ENCODE measurements at regions not wholly inside any gene's neighbourhood (a gene's known extent, or its start where the extent isn't known, plus 50 kb on each side); places are given as distances from the start of the nearest gene placed in this dataset.

DNA sequence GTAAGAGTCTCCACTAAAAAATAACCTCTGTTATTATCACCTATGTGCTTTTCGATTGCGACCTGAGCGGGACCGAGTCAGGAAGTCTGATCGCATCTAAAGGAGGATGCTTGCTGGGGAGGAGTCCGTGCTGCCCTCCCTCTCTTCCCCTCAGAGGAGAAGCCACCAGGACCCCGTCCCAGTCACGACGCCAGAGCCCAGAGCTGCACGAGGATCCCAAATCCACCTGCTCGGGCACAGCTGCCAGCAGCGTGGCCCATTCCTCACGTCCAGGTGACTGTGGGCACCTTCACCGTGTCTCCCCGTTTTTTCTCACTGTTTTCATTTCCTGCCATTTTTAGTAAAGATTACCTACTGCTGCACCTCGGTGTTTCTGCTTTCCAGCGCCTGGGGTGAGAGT is 390.3 kb downstream of the BRD1 start:
- no peak for DNase-seq (ENCODE audit: low spot score)

DNA sequence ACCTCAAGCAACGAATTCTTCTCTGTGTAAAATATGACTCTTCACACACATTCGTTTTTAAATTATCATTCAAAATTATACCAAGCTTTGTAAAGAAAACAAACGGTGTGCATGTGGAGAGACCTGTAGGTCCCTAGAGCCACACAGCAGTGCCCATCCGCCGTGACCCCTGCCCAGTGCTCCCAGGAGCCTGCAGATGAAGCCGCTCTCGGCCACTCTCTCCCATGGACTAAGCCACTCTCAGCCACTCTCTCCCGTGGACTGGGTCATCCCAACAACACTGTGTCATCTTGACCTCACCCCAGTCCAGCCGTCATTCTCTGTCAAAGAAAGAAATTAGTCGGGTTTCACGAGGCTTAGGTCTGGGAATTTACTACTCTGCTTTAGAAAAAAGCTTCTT is 391.6 kb downstream of the BRD1 start:
- DNase-seq (ENCODE audit: low spot score) = no peak

DNA sequence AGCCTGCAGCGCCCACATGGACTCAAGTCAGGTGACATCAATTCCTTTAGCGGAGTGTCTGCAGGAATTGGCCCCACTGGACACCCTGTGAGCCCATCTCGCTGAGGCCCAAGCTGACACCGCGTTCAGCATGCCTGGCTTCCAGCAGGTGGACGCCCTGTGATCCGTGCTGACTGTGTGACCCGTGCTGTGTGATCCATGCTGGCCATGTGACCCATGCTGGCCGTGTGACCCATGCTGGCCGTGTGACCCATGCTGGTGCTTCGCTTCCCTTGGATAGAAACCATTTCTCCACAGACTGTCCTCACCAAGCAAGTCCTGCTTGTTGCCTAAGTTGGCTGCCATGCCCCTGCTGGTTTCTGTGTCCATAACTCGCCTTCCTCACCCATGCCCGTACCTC is 392.1 kb downstream of the BRD1 start:
- DNase-seq (ENCODE audit: low spot score) = no peak

DNA sequence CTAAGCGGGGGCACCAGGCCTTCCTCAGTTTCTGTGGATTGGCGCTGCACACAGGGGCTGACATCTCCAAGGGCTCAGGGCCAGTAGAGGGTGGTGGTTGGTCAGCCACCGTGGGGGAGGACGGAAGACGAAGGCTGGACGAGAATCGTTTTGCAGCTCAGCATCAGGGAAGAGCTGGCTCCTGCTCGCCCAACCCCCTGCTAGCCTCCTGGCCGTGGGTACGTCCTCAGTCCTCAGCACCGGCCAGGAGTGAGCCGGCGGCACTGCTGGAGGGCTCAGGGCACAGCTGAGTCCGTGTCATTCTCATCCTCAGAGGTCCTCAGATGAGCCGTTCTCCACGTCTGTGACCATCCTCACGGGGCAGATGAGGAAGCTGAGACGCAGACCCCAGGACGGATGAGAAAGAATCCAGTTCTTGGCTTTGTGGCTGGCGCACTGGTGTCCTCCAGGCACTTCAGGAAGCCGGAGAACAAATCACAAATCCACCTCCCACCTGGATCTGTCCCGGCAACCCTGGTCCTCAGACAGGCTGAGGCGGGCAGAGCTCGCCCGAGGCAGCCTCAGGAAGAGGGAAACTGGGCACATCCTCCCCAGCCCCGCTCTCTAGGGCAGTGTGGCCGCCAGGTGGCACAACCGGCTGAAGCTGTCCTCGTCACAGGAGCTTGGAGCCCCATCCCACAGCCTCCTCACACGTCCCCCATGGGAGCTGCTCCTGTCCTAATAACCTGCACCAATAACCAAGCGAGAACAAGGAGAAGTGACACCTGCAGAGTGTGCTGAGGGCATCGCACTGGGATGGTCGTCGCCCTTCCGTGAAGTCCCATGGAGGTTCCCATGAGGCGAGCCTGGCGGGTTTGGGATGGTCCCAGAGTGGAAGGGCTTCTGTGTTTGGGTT is 393.7 kb downstream of the BRD1 start:
- no peak for DNase-seq (ENCODE audit: low spot score)

DNA sequence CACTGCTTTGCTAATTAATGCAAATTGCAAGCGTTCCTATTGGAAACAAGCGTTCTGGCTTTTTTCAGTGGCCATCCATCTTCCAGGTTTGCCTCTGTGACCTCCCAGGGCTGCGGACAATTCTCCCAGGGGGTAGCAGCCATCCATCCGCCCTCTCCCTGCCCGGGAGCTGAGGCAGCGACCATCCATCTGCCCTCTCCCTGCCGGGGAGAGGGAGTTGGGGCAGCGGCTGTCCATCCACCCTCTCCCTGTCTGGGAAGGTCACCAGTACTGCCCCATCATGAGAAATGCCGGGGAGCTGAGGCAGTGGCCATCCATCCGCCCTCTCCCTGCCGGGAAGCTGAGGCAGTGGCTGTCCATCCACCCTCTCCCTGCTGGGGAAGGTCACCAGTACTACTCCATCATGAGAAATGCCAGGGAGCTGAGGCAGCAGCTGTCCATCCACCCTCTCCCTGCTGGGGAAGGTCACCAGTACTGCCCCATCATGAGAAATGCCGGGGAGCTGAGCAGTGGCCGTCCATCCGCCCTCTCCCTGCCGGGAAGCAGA is 394.7 kb downstream of the BRD1 start:
- no peak for DNase-seq (ENCODE audit: low spot score)

DNA sequence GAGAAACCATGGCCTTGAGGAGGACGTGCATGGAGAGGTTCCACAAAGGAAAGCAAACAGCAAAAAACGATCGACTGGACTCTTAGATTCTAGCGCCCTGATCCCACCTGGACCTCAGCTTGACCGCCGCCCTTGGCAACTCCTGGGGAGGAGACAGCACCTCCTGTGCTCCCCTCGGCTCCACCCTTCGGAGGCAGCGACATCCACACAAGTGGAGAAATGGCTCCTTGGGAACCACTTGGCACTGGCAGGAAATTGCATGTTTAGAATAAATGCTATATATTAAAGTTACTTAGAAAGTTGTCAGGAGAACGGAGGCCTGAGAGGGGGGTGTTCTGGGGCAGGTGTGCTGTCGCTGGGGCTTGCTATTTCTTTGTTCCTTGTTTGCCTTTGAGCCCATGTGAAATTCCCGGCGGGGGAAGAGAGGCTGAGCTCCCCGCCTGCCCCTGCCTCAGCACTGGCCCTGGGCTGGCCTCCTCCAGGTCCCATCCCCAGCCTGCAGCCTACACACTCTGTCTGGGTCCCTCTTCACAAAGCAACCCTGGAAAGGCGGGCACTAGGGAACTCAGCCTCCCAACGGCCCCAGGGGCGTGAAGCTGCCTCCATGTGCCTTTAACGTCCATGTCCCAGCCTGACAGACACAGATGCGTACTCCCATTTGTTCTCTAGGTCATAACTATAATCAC is 395.3 kb downstream of the BRD1 start:
- DNase-seq (ENCODE audit: low spot score) = no peak

DNA sequence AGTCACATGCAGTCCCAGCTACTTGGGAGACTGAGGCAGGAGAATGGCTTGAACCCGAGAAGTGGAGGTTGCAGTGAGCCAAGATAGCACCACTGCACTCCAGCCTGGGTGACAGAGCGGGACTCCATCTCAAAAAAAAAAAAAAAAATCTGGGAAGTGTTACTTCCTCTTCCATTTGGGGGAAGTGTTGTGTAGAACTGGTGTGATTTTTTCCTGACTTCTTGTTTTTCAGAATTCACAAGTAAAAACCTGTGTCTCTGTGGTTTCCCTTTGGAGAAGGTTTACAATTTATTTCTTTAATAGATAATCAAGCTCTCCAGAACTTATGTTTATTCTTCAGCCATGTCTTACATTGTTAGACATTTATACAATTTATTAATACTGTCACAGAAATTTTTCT is 396.1 kb downstream of the BRD1 start:
- no peak for DNase-seq (ENCODE audit: low spot score)

DNA sequence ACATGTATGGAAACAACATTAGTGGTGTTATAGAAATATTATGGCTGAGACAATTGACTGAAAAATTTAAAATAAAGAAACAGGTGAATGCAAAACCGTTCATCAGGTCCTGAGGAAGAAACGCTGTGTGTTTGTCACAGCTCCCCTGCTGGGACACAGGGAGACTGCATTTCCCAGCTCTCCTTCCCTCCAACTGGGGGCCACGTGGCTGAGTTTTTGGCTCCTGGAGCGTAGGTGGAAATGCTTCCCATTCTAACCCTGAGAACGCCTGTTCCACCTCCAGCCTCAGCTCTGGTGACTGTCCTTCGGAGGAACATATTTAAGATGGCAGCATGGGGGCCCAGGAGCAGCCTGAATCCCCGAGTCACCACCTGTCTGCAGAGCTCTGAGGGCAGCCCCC is 398.6 kb downstream of the BRD1 start:
- no peak for DNase-seq (ENCODE audit: low spot score)

DNA sequence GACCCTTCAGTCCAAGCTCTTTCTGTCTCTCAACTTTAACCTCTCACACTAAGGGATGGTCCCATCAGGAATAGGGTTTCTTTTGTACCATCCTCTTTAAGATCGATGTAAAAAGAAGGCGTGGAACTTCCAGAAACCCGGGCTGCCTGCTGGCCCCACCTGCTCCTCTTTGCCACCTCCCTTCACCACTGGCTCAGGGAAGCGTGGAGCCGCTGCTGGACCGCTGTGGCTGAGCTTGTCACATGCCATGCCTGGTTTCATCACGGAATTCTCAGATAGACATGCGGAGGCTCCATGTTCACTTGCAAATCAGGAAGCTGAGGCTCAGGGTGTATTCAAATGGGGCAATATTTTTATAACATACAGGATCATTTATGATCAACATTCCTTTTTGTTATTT is 399.7 kb downstream of the BRD1 start:
- no peak for DNase-seq (ENCODE audit: low spot score)

DNA sequence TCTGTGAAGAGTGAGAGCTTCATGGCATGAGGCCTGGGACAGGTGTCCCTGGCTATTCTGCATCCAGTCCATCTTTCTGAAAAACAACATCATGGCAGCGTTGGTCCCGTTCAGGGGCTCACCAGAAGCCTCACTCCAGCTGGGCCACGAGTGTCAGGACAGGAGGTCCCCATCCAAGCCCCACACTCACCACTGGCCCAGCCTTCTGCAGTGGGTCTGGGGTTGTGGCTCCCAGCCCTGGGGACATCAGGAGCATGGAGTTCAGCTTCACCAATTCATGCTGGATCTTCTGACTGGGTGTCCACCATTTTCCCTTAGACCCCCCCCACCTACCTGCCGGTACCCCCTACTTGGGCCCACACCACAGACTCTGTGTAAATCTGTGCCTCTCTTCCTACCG is 400.3 kb downstream of the BRD1 start:
- no peak for DNase-seq (ENCODE audit: low spot score)

DNA sequence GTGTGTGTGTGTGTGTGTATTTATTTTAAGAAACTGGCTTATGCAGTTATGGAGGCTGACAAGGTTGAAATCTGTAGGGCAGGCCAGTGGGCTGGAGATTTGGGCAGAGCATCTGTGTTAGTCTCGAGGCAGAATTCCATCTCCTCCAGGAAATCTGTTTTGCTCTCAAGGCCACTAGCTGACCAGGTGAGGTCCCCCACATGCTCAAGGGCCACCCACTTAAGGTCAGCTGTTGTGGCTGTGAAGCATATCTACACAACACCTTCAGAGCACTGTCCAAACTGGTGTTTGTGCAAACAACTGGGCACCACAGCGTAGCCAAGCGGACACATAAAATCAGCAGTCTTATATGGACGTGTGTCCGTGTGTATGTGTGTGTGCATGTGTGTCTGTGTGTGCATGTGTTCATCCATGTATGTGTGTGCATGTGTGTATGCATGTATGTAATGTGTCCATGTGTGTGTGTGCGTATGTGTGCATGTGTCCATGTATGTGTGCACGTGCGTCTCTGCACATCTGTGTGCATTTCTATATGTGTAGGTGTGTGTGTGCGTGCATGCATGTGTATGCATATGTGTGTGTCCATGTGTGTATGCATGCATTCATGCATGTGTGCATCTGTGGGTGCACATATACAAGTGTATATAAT is 400.9 kb downstream of the BRD1 start:
- DNase-seq (ENCODE audit: low spot score) = no peak

DNA sequence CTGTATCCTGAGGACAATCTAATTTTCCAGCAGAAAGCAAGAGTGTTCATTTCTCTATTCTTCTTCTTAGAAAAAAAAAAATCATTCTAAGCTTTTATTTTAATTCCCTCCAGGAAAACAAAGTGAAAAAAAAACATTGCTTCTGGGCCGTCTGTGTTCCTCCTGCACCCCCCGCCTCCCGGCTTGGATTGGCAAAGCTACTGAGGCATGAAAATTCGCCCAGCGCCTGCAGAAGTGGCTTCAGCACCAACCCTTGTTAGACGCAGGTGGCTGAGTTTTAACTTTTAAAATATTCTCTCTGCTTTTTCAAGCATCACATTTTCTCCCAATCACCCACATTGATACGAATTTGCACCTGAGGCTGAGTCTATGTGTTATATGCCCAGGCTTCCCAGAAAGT is 401.6 kb downstream of the BRD1 start:
- no peak for DNase-seq (ENCODE audit: low spot score)

DNA sequence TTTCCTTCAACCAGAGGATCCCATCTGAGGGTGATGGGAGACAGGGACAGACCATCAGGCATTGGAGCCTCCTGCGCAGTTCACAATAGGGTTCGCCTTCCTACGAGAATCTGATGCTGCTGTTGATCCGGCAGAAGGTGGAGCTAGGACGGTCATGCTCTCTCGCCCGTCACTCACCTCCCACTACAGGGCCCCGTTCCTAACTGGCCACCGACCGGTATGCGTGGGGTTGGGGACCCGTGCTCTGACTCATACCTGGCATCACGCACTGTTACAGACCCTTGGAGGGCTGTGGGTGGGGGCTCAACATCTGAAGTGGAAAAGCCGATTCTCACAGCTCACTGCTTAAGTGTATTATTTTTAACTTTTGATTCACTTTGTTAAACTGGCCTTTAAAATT is 402.3 kb downstream of the BRD1 start:
- no peak for DNase-seq (ENCODE audit: low spot score)

DNA sequence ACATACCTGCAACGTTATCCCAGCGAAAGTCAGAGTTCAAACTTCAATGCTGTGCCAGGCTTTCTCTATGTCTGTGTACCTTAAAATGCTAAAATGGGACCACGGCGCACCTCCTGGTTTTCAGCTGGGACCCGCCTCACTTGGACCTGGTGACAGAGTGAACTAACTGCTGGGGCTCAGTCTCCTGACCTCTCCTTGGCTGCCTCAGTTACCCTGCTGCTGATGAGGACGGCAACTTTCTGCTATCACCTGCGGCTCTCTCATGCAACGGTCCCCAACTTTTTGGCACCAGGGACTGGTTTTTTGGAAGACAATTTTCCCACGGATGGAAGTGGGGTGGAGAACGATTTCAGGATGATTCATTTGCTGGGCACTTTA is 402.8 kb downstream of the BRD1 start:
- DNase-seq (ENCODE audit: low spot score) = no peak

DNA sequence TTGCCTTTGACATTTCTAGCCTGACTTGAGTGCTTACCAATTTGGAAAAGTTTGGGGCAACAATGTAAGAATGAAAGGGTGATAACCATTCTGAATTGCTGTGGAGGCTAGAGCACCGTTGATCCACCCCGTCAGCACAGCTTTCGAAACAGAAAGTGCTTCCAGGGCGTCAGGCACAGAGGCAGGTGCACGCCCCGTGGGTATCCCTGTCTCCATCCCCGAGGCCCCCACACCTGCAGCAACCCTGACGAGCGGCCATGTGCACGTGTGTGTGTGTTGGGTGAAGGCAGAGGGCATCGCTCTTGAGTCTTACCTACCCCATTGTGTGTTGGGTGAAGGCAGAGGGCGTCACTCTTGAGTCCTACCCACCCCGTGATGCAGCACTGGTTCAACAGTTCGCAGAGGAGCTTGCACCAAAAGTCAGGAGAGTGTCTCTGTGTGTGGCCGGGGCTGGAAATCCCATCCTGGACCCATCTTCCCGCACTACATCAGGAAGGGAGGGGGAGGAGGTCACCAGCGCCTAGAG is 404.5 kb downstream of the BRD1 start:
- DNase-seq (ENCODE audit: low spot score) = no peak

DNA sequence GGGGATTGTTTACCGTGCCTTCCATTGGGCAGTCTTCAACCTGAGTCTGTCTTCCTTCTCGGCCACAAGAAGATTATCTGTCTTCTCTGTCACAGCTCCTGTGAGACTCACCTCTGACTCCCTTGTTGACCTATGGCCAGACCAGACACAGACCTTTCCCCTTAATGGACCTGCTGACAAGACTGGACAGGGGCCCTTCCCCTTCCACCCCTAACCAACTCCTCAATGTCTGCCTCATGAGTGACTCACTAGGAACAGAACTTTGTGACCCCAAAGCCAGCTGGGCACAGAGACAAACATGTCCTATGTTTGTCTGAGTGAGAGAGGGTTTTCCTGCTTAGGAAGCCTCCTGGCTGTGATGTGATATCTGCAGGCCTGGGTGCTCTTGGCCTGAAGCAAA is 405.0 kb downstream of the BRD1 start:
- no peak for DNase-seq (ENCODE audit: low spot score)

DNA sequence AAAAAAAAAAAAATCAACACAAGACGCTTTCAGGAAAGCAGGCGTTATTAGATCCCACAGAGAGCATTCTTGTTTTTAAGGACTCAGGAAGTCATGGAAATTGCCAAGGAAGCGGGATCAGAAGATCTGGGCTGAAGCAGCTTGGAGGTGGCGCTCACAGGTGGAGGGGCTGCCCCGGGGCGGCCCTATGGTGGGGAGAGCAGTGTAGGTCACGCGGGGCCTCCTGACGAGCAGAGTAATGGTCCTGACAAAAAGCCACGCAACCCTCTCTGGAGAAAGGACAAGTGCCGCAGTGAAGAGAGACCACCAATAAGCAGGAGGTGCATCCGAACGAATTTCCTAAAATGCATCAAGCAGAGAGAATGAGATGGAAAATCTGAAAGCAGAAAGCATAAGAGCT is 407.0 kb downstream of the BRD1 start:
- DNase-seq (ENCODE audit: low spot score) = no peak

DNA sequence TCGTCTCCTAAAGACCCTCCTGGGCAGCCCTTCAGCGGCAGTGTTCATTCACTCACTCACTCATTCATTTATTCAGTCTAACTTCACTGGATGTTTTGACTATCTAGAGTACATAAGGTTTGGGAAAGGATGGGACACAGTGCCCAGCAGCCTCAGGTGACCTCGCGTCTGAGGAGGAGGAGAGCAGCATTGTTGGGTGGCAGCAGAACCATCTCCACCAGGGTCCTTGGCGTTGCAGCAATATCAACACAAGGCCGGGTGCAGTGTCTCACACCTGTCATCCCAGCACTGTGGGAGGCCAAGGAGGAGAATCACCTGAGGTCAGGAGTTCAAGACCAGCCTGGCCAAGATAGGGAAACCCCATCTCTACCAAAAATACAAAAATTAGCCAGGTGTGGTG is 408.0 kb downstream of the BRD1 start:
- no peak for DNase-seq (ENCODE audit: low spot score)

DNA sequence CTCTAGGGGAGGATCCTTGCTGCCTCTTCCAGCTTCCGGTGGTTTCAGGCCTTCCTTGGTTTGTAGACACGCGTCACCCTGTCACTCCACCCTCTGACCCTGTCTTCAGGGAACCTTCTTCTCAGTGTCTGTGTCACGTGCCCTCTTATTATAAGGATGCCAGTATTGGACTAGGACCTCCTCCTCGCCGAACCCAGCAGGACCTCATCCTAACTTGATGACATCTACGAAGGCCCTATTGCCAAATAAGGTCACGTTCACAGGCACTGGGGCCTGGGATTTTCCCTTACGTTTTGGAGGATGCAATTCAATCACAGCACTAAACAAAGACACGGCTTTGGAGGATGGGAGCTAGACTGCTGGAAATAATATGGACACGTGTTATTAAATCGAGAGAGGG is 408.7 kb downstream of the BRD1 start:
- no peak for DNase-seq (ENCODE audit: low spot score)

DNA sequence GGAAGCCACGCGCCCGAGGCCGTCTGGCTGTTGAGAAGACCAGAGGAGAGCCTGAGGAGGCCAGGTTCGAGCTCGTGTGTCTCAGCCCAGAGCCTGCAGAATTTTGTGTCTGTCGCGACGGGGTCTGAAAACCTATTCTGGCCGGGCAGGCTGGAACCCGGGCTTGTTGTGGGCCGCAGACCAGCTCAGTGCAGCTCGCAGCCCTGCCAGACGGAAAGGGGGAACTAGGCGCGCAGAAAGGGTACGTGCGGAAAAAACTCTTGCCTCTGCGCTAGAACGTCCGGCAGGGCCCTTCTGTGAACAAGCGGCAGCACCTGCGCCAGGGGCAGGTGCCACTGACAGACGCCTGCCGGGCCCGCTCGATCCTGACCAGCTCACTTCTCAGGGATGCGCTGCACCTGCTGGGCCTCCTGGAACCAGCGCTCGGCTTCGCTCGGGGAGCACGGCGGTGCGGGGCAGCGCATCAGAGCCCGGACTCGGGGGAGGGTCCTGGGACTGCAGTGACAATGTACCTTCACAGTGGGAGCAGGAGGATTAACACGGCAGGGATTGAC is 409.3 kb downstream of the BRD1 start:
- no peak for DNase-seq (ENCODE audit: low spot score)

DNA sequence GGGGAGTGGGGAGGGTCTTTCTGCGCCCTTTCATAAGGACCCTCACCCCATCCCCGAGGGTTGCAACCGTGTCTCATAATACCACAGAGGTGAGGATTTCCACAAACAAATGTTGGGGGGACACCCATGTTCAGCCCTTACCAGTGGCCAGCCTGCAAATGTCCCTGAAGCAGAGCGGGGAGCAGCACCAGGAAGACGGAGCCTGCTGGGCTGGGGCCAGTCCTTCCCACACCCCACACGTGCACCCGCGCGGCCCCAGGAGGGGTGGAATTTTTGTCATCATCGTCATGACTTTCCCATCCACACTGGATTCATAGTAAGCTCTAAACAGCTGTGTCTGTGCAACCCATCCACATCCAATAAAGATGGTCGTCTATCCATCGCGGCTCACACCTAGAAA is 409.8 kb downstream of the BRD1 start:
- DNase-seq (ENCODE audit: low spot score) = no peak

DNA sequence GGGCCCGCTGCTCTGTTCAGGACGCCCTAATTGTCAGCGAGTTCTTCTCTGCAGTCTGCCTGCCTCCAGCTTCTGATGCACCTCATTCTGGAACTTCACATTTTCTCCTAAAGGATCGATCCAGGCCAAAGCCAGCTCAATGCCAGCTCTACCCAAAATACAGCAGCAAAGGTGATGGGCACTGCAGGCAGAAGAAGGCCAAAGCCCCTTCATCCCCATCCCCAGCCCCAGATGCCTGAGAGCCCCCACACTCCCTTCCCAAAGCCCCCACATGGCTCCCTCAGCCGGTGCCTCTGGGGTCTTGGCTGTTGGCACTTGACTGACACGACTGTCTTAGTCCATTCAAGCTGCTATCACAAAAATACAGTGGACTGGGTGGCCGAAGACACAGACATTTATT is 410.3 kb downstream of the BRD1 start:
- DNase-seq (ENCODE audit: low spot score) = no peak

Measured in putamen (tissue), 1 donor.